Liver (tissue), 3 donors: ENCODE measurements at regions not wholly inside any gene's neighbourhood (a gene's known extent, or its start where the extent isn't known, plus 50 kb on each side); places are given as distances from the start of the nearest gene placed in this dataset.

Experiments
- CTCF ChIP-seq: fragments of 150-350 bp; IDR thresholded peaks from 2 replicates; pipeline ENCODE4 v1.5.1; 2017; ENCODE audit warnings: improper control_type of control experiment, low read depth, low read length; ENCODE audit not compliant: missing input control
- FOXA2 ChIP-seq: IDR thresholded peaks from 2 replicates; pipeline ENCODE4 v1.6.1; 2016; ENCODE audit warnings: antibody characterized with exemption
- GABPA ChIP-seq, 2 donors: IDR thresholded peaks in 1 of 2; conservative IDR thresholded peaks in 1 of 2; 2 replicates each; pipeline ENCODE4 v1.6.1; 2016; ENCODE audit warnings: antibody characterized with exemption in 2 of 2, mild to moderate bottlenecking in 1 of 2, moderate library complexity in 1 of 2
- RAD21 ChIP-seq, 2 donors: IDR thresholded peaks; 2 replicates each; pipeline ENCODE4 v1.6.1; 2016; ENCODE audit warnings: antibody characterized with exemption in 2 of 2, mild to moderate bottlenecking in 2 of 2
- REST ChIP-seq: IDR thresholded peaks from 2 replicates; pipeline ENCODE4 v1.6.1; 2016; ENCODE audit warnings: antibody characterized with exemption, mild to moderate bottlenecking
- TAF1 ChIP-seq: conservative IDR thresholded peaks from 2 replicates; pipeline ENCODE4 v1.6.1; 2016; ENCODE audit warnings: antibody characterized with exemption, mild to moderate bottlenecking
- TF ChIP-seq, protein P1 (sequence below): IDR thresholded peaks from 2 replicates; pipeline ENCODE4 v1.6.1; 2016; ENCODE audit warnings: antibody characterized with exemption
- donor health status: healthy.
- donor health status: healthy.

DNA sequence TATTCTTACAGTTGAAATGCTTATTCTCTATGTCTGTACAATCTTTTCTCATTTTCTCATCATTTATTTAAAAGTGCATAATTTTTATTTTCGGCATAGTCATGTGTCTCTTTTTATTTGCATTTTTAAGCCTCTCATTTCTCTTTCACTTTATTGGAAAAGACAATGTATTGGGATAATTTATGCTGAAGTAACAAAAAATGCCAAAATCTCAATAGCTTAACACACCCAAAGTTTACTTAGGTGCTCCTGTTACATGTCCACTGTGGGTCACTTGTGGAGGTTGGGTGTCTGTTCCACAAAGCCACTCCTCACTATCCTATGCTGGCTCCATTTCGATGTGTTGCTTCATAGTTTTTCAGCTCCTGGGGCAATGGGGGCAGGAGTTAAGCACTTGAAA, 638.7 kb downstream of the CD109 start:
- TF ChIP-seq CTCF (no peak), TAF1 (no peak), GABPA (IDR thresholded peaks at IDR 0.05 in 1 of 2, conservative IDR thresholded peaks at IDR 0.05 in 1 of 2) (no peak), RAD21 (IDR thresholded peaks at IDR 0.05) (no peak), FOXA2 (no peak), REST (no peak)
- TF ChIP-seq, protein P1, sequence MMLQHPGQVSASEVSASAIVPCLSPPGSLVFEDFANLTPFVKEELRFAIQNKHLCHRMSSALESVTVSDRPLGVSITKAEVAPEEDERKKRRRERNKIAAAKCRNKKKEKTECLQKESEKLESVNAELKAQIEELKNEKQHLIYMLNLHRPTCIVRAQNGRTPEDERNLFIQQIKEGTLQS = no peak
